ENCODE measurements at regions not wholly inside any gene's neighbourhood (a gene's known extent, or its start where the extent isn't known, plus 50 kb on each side); places are given as distances from the start of the nearest gene placed in this dataset.

DNA sequence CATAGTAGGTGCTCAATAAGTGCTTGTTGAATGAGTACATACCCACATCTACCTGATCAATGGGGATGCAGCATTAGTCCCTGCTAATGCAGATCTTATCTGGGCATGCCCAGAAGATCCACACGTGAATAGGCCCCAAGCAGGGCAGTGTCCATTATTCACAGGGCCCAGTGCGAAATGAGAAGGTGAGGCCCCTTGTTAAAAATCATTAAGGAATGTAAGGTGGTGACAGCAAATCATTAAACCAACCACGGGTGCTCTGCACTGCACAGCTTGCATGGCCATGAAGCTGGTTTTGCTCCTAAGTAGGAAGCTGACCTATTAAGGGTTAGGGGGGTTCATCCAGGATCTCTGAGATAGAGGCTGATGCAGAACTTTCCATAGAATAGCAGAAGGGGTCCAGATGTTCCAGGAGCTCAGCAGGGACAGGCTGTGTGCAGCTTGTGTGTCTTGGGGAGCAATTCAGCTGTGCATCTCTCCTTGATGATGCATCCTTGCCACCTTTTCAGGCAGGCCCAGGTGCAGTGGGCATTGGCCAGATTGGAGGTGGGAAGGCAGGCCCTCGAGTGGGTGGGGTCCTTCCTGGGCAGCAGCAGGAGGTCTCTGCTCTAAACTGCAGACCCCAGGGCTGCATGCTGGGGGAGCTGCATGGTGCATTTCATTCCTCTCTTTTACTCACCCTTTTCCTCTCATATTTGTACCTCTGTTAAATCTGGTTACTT lies 231.3 kb upstream of the PWP1 start:
- no peak overlapping the region for H3K4me3 ChIP-seq (ENCODE audit: low read depth, low read length)
- H3K9me3 ChIP-seq (ENCODE audit: severe bottlenecking): no peaks in the 10 kb centered on the region
- no peaks in the 10 kb centered on the region for H3K27me3 ChIP-seq (ENCODE audit: insufficient read depth, low read depth, severe bottlenecking)
- TF ChIP-seq, protein P1, sequence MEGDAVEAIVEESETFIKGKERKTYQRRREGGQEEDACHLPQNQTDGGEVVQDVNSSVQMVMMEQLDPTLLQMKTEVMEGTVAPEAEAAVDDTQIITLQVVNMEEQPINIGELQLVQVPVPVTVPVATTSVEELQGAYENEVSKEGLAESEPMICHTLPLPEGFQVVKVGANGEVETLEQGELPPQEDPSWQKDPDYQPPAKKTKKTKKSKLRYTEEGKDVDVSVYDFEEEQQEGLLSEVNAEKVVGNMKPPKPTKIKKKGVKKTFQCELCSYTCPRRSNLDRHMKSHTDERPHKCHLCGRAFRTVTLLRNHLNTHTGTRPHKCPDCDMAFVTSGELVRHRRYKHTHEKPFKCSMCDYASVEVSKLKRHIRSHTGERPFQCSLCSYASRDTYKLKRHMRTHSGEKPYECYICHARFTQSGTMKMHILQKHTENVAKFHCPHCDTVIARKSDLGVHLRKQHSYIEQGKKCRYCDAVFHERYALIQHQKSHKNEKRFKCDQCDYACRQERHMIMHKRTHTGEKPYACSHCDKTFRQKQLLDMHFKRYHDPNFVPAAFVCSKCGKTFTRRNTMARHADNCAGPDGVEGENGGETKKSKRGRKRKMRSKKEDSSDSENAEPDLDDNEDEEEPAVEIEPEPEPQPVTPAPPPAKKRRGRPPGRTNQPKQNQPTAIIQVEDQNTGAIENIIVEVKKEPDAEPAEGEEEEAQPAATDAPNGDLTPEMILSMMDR (IDR thresholded peaks at IDR 0.05; ENCODE audit: low read depth, low read length): no peak
- H3K36me3 ChIP-seq: no peaks in the 10 kb centered on the region
- no peak for DNase-seq
- no peak overlapping the region for H3K27ac ChIP-seq

DNA sequence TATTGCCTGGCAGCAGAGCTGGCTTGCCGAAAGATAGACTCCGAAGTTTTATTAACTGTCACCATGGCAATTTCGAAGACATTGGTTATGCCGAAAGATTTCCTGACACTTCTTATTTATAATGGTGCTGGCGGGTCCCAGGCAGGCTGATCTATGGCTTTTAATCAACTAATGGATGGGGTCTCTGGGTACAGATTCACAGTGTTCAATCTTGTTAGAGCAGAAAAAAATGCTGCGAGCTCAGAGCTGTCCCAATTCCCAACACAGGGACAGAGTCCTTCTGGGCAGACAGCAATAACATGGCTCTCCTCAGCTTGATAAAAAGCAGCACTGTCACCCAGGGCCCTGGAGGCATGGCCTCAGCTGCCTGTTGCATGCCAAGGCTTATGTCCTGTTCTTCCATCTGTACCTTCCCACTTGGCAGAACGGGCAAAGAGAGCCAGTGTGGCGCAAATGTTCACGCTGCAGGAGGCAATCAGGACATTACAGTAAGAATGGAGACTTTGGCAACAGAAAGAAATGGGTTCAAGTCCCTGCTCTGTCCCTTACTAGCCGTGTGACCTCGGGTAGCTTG lies 228.2 kb upstream of the PWP1 start:
- Histone ChIP-seq H3K36me3 (no peaks in the 10 kb centered on the region), H3K9me3 (ENCODE audit: severe bottlenecking) (no peaks in the 10 kb centered on the region), H3K27ac (peak overlapping the region; percentile 25; the same call in 1 of the 2 replicates), H3K27me3 (ENCODE audit: insufficient read depth, low read depth, severe bottlenecking) (no peaks in the 10 kb centered on the region), H3K4me3 (ENCODE audit: low read depth, low read length) (no peak overlapping the region)
- DNase-seq: no peak
- TF ChIP-seq, protein P1 (IDR thresholded peaks at IDR 0.05; ENCODE audit: low read depth, low read length): no peak

DNA sequence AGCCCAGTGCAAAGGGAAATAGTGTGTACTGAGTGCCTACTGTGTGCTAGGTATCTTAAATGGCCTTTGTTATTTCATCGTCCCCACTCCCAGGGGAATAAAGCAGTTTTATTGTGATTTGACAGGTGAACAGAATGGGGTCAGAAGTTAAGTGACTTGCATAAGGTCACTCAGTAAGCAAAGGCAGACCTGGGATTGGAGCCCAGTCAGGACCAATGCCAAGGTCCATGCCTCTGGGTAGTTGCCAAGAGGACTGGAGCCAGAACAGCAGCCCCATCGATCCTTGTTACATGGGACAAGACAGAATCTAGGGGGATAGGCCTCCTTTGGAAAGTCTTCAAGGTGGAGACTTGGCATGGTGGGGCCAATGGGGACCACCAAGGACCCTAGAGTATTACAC lies 227.4 kb upstream of the PWP1 start:
- DNase-seq: no peak
- H3K36me3 ChIP-seq: no peaks in the 10 kb centered on the region
- H3K27ac ChIP-seq: no peak overlapping the region
- TF ChIP-seq, protein P1 (IDR thresholded peaks at IDR 0.05; ENCODE audit: low read depth, low read length): no peak
- no peak overlapping the region for H3K4me3 ChIP-seq (ENCODE audit: low read depth, low read length)
- H3K9me3 ChIP-seq (ENCODE audit: severe bottlenecking): no peaks in the 10 kb centered on the region
- H3K27me3 ChIP-seq (ENCODE audit: insufficient read depth, low read depth, severe bottlenecking): no peaks in the 10 kb centered on the region

- no peak for DNase-seq
- no peaks in the 10 kb centered on the region for H3K36me3 ChIP-seq
- no peak overlapping the region for H3K4me3 ChIP-seq (ENCODE audit: low read depth, low read length)
- no peaks in the 10 kb centered on the region for H3K27me3 ChIP-seq (ENCODE audit: insufficient read depth, low read depth, severe bottlenecking)
- H3K9me3 ChIP-seq (ENCODE audit: severe bottlenecking): no peaks in the 10 kb centered on the region
- TF ChIP-seq, protein P1 (IDR thresholded peaks at IDR 0.05; ENCODE audit: low read depth, low read length): no peak
- H3K27ac ChIP-seq: no peak overlapping the region
Measured at GRCh38 chr12:107458990-107459389, 226.6 kb upstream of the PWP1 start.

DNA sequence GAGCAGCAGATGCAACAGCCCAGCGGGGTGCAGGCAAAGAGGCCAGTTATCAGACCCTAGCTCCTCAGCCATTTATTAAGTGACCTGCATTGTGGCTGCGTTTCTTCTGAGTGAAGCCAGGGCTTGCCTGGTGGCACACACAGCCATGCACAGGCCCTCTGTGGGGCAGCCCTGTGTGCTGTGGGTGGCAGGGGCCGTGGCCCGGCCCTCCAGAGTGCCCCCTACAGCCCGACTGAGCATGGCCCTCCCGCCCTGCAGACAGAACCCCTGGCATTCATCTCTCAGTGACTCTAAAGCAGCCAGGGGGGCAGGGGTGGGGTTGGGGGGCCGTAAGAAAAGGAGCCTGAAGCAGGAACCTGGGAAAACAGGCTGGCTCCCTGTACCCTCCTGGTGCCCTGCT lies 226.0 kb upstream of the PWP1 start:
- no peak overlapping the region for H3K4me3 ChIP-seq (ENCODE audit: low read depth, low read length)
- no peaks in the 10 kb centered on the region for H3K9me3 ChIP-seq (ENCODE audit: severe bottlenecking)
- no peak for DNase-seq
- H3K27ac ChIP-seq: no peak overlapping the region
- no peaks in the 10 kb centered on the region for H3K27me3 ChIP-seq (ENCODE audit: insufficient read depth, low read depth, severe bottlenecking)
- no peaks in the 10 kb centered on the region for H3K36me3 ChIP-seq
- TF ChIP-seq, protein P1 (IDR thresholded peaks at IDR 0.05; ENCODE audit: low read depth, low read length): no peak

All from WERI-Rb-1 (cell line).